Stimulated activated CD4-positive, alpha-beta T cell treated with anti-CD3 and anti-CD28 coated beads, Interleukin-1b, Interleukin-23, amount 100 ng/mL, for 24 hours (primary cell): ENCODE measurements at regions not wholly inside any gene's neighbourhood (a gene's known extent, or its start where the extent isn't known, plus 50 kb on each side); places are given as distances from the start of the nearest gene placed in this dataset.

ENCODE experiments used
- DNase-seq, 4 experiments: peaks; one replicate each; pipeline ENCODE4 v3.0.0-alpha.2; 2020; ENCODE audit warnings: low read depth in 4 of 4, low spot score in 1 of 4

DNA sequence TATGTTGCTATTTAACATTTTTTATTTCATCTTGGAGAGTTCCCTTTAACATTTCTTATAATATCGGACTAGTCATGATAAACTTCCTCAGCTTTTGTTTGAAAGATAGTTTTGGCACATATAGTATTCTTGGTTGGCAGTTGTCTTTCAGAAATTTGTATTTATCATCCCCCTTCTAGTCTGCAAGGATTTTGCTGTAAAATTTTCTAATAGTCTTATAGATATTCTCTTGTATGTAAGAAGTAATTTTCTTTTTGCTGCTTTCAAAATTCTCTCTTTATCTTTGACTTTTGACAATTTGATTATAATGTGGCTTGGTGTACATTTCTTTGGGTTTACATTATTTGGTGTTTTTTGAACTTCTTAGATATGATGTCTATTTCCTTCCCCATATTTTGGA, 116.0 kb upstream of the AVPR1A start:
- no peak for DNase-seq

GRCh38 chr12:63264629-63265028, 113.6 kb upstream of the AVPR1A start:
- DNase-seq = no peak

DNA sequence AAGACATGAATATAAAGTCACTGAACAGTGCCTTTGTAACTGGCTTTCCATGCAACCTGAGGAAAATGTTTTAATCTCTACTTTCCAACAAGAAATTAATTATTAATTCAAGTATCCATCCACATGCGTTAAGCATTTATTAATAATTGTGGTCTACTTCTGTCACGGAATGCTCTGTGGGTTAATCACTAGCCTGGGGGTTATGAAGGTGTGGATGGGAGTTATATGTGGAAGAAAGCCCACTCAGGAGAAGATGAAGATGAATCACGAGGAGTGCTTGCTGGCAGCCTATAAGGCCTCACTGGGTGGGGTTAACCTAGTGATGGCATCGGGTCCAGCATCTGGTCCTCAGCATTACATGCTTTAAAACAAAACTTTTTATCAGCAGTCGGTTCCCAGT, 99.5 kb upstream of the AVPR1A start:
- DNase-seq = no peak

- no peak for DNase-seq
Measured at GRCh38 chr12:63238892-63239291, 87.9 kb upstream of the AVPR1A start.

DNA sequence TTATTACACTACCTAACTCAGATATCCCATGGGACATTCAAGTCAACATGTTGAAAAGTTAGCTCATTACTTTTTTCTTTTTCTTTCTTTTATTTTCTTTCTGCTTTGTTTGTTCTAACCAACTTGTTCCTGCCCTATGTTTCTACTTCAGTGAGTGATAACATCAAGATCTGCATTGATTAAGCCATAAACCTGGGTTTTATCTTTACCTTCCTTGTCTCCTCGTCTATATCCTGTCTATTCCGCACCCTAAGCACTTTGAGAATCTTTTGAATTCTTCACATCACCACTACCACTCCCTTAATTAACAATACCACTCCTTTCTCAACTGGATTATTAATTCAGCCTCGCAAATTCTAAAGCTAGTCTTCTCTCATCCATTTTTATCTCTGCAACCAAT, 81.9 kb upstream of the AVPR1A start:
- no peak for DNase-seq

DNA sequence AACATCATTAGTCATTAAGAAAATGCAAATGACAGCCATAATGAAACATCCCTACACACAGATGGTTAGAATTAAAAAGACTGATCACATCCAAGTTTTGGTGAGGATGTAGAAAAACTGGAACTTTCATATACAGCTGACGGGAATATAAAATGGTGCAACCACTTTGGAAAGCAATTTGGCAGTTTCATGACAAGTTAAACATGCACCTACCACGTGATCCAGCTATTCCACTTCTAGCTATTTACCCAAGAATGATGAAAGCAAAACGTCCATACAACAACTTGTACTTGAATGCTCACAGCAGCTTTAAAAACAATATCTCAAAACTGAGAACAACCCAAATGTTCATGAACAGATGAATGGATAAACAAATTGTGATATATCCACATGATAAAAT, 77.9 kb upstream of the AVPR1A start:
- DNase-seq = no peak

- no peak for DNase-seq
Measured at GRCh38 chr12:63226792-63227463, 75.9 kb upstream of the AVPR1A start.

GRCh38 chr12:63224396-63224795, 73.4 kb upstream of the AVPR1A start:
- DNase-seq = no peak

- no peak for DNase-seq
Measured at GRCh38 chr12:63223128-63223527, 72.1 kb upstream of the AVPR1A start.

DNA sequence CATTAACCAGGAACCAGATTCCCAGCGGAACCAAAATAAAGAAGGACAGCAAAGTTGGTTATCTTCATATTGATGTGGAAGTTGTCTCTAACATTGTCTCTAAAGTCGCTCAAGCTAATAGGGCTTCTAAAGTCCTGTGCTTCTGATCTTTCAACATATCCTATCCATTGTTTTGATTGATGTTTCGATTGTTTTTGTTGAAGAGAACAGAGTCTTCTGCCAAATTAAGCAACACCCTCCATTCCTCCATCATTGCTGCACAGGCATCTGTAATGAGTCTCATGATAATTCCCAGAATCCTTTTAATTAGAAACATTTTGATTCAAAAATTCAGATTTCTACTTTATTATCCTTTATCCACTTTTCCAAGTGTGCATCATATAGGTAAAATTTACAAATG, 71.6 kb upstream of the AVPR1A start:
- DNase-seq = no peak

- DNase-seq = no peak
Measured at GRCh38 chr12:63220921-63221320, 69.9 kb upstream of the AVPR1A start.

DNA sequence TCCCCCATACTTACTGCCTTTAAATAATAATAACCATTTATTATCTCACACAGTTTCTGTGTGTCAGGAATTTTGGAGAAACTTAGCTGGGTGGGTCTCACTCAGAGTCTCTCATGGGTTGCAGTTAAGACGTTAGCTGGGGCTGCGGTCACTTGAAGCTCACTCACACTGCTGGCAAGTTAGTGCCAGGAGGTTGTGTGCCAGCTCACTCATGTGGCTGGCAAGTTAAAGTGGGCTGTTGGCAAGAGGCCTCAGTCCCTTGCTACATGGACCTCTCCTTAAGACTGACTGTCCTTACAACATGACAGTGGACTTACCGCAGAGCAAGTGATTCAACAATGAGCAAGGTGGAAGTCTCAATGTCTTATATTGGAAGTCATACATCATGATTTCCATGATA, 61.3 kb upstream of the AVPR1A start:
- no peak for DNase-seq

GRCh38 chr12:63208956-63209355, 58.0 kb upstream of the AVPR1A start:
- no peak for DNase-seq

GRCh38 chr12:63206909-63207308, 55.9 kb upstream of the AVPR1A start:
- DNase-seq = no peak

DNA sequence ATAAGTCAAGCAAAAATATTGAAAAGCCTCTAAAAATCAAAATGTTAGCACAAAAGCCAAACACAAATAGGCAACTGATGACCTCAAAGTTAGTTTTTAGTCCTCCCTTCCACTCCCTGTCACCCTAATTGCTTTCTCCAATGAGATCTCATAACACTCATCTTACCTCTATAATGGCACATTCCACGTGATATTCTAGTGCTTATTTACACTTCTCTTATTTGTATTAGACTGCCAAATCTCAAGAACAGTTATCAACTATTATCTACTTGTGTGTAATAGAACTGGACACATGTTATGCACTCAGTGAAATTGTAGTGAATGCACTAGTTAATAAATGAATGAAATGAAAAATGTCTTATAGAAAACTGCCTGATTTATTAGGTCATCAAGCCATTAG, 55.5 kb upstream of the AVPR1A start:
- no peak for DNase-seq
